ENCODE measurements at regions not wholly inside any gene's neighbourhood (a gene's known extent, or its start where the extent isn't known, plus 50 kb on each side); places are given as distances from the start of the nearest gene placed in this dataset.
"Not testable (repeated sequence)": the region's sequence is repeated elsewhere in the genome, so short reads cannot be mapped to it uniquely, and the experiment has no call there.

DNA sequence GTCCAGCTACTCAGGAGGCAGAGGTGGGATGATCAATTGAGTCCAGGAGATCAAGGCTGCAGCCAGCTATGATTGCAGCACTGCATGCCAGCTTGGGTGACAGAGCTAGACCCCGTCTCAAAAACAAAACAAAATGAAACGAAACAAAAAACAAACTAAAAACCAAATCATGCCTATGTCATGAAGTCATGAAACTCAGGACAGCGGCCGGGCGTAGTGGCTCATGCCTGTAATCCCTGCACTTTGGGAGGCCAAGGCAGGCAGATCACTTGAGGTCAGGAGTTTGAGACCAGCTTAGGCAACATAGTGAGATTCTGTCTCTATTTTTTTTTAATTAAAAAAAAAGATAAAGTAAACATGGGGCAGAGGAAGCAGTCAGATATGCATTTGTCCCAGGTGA is 472.6 kb downstream of the GOLGA6L6 start:
- not testable (repeated sequence) for TF ChIP-seq CEBPB, POLR2A, SMC3 (IDR thresholded peaks at IDR 0.05; ENCODE audit: low read depth, low read length)
- TF ChIP-seq, protein P1, sequence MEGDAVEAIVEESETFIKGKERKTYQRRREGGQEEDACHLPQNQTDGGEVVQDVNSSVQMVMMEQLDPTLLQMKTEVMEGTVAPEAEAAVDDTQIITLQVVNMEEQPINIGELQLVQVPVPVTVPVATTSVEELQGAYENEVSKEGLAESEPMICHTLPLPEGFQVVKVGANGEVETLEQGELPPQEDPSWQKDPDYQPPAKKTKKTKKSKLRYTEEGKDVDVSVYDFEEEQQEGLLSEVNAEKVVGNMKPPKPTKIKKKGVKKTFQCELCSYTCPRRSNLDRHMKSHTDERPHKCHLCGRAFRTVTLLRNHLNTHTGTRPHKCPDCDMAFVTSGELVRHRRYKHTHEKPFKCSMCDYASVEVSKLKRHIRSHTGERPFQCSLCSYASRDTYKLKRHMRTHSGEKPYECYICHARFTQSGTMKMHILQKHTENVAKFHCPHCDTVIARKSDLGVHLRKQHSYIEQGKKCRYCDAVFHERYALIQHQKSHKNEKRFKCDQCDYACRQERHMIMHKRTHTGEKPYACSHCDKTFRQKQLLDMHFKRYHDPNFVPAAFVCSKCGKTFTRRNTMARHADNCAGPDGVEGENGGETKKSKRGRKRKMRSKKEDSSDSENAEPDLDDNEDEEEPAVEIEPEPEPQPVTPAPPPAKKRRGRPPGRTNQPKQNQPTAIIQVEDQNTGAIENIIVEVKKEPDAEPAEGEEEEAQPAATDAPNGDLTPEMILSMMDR (conservative IDR thresholded peaks at IDR 0.05; ENCODE audit: low read depth, low read length) = not testable (repeated sequence)
- TF ChIP-seq, protein P2, sequence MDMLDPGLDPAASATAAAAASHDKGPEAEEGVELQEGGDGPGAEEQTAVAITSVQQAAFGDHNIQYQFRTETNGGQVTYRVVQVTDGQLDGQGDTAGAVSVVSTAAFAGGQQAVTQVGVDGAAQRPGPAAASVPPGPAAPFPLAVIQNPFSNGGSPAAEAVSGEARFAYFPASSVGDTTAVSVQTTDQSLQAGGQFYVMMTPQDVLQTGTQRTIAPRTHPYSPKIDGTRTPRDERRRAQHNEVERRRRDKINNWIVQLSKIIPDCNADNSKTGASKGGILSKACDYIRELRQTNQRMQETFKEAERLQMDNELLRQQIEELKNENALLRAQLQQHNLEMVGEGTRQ (IDR thresholded peaks at IDR 0.05; ENCODE audit: low read depth, low read length) = not testable (repeated sequence)
